ENCODE measurements at regions not wholly inside any gene's neighbourhood (a gene's known extent, or its start where the extent isn't known, plus 50 kb on each side); places are given as distances from the start of the nearest gene placed in this dataset.
"Not testable (repeated sequence)": the region's sequence is repeated elsewhere in the genome, so short reads cannot be mapped to it uniquely, and the experiment has no call there.

GRCh38 chr2:111374734-111375133, 254.0 kb downstream of the BCL2L11 start:
- H3K4me2 ChIP-seq (ENCODE audit: unreplicated experiment); H3K36me3 ChIP-seq (ENCODE audit: low read depth); DNase-seq; H3K4me3 ChIP-seq; H4K20me1 ChIP-seq (ENCODE audit: insufficient read depth); H3K27me3 ChIP-seq (replicated peaks; ENCODE audit: insufficient read depth); H3K79me2 ChIP-seq (ENCODE audit: insufficient read depth); H3K9ac ChIP-seq; H3K4me1 ChIP-seq (ENCODE audit: insufficient read depth); H3F3A ChIP-seq (ENCODE audit: insufficient read depth); in situ Hi-C loops (cut with MboI); H3K9me3 ChIP-seq (ENCODE audit: low read depth); H3K27ac ChIP-seq; H2AFZ ChIP-seq; H3K9me2 ChIP-seq (ENCODE audit: insufficient read depth): not testable (repeated sequence)
- 100% methylated on average over 1 of the region's 3 CpGs for WGBS, 2 experiments (ENCODE audit: low coverage in 1 of 2, low lambda C conversion rate in 2 of 2, missing lambda C conversion rate in 2 of 2)

- H3K79me2 ChIP-seq (ENCODE audit: insufficient read depth); H4K20me1 ChIP-seq (ENCODE audit: insufficient read depth); H3K27me3 ChIP-seq (replicated peaks; ENCODE audit: insufficient read depth); H3K4me3 ChIP-seq; H3K4me1 ChIP-seq (ENCODE audit: insufficient read depth); H3K36me3 ChIP-seq (ENCODE audit: low read depth); H3K9me2 ChIP-seq (ENCODE audit: insufficient read depth); H3F3A ChIP-seq (ENCODE audit: insufficient read depth); H3K9ac ChIP-seq; H3K4me2 ChIP-seq (ENCODE audit: unreplicated experiment); DNase-seq; H3K9me3 ChIP-seq (ENCODE audit: low read depth); H3K27ac ChIP-seq; in situ Hi-C loops (cut with MboI); H2AFZ ChIP-seq: not testable (repeated sequence)
- 96 to 97% methylated on average over 8 of the region's 8 CpGs for WGBS, 2 experiments (ENCODE audit: low coverage in 1 of 2, low lambda C conversion rate in 2 of 2, missing lambda C conversion rate in 2 of 2)
These were observed 254.7 kb downstream of the BCL2L11 start for GRCh38 chr2:111375320-111375883.

GRCh38 chr2:111376272-111376970, 255.7 kb downstream of the BCL2L11 start:
- H3K4me2 ChIP-seq (ENCODE audit: unreplicated experiment); H3K9ac ChIP-seq; H2AFZ ChIP-seq; H3F3A ChIP-seq (ENCODE audit: insufficient read depth); H3K4me1 ChIP-seq (ENCODE audit: insufficient read depth); H4K20me1 ChIP-seq (ENCODE audit: insufficient read depth); H3K4me3 ChIP-seq; DNase-seq; H3K27me3 ChIP-seq (replicated peaks; ENCODE audit: insufficient read depth); H3K27ac ChIP-seq; H3K9me2 ChIP-seq (ENCODE audit: insufficient read depth); in situ Hi-C loops (cut with MboI); H3K36me3 ChIP-seq (ENCODE audit: low read depth); H3K9me3 ChIP-seq (ENCODE audit: low read depth): not testable (repeated sequence)
- peaks cover 11% of the 10 kb centered on the region for H3K79me2 ChIP-seq (ENCODE audit: insufficient read depth)
- 74 to 100% methylated on average over 1 to 3 of the region's 9 CpGs for WGBS, 2 experiments (ENCODE audit: low coverage in 1 of 2, low lambda C conversion rate in 2 of 2, missing lambda C conversion rate in 2 of 2)

- DNase-seq; H3K4me3 ChIP-seq; H3K4me1 ChIP-seq (ENCODE audit: insufficient read depth); H3F3A ChIP-seq (ENCODE audit: insufficient read depth); H3K9ac ChIP-seq; H3K27ac ChIP-seq; in situ Hi-C loops (cut with MboI); H3K36me3 ChIP-seq (ENCODE audit: low read depth); H2AFZ ChIP-seq; H4K20me1 ChIP-seq (ENCODE audit: insufficient read depth); H3K9me3 ChIP-seq (ENCODE audit: low read depth); H3K4me2 ChIP-seq (ENCODE audit: unreplicated experiment); H3K27me3 ChIP-seq (replicated peaks; ENCODE audit: insufficient read depth); H3K9me2 ChIP-seq (ENCODE audit: insufficient read depth): not testable (repeated sequence)
- peaks cover 12% of the 10 kb centered on the region for H3K79me2 ChIP-seq (ENCODE audit: insufficient read depth)
- 85 to 97% methylated on average over 5 to 7 of the region's 7 CpGs for WGBS, 2 experiments (ENCODE audit: low coverage in 1 of 2, low lambda C conversion rate in 2 of 2, missing lambda C conversion rate in 2 of 2)
These were observed 256.2 kb downstream of the BCL2L11 start for GRCh38 chr2:111376971-111377352.

GRCh38 chr2:111377386-111377959, 256.8 kb downstream of the BCL2L11 start:
- H4K20me1 ChIP-seq (ENCODE audit: insufficient read depth); H3K9ac ChIP-seq; DNase-seq; H3K27me3 ChIP-seq (replicated peaks; ENCODE audit: insufficient read depth); H3K9me3 ChIP-seq (ENCODE audit: low read depth); H3K4me2 ChIP-seq (ENCODE audit: unreplicated experiment); H3F3A ChIP-seq (ENCODE audit: insufficient read depth); H3K4me1 ChIP-seq (ENCODE audit: insufficient read depth); H3K9me2 ChIP-seq (ENCODE audit: insufficient read depth); H3K27ac ChIP-seq; in situ Hi-C loops (cut with MboI); H3K4me3 ChIP-seq; H3K36me3 ChIP-seq (ENCODE audit: low read depth); H2AFZ ChIP-seq: not testable (repeated sequence)
- 96 to 97% methylated on average over 5 to 6 of the region's 13 CpGs for WGBS, 2 experiments (ENCODE audit: low coverage in 1 of 2, low lambda C conversion rate in 2 of 2, missing lambda C conversion rate in 2 of 2)
- H3K79me2 ChIP-seq (ENCODE audit: insufficient read depth) = peaks cover 12% of the 10 kb centered on the region

- H3K27ac ChIP-seq; H4K20me1 ChIP-seq (ENCODE audit: insufficient read depth); H3K9me2 ChIP-seq (ENCODE audit: insufficient read depth); H3K9me3 ChIP-seq (ENCODE audit: low read depth); H3K27me3 ChIP-seq (replicated peaks; ENCODE audit: insufficient read depth); H3K4me2 ChIP-seq (ENCODE audit: unreplicated experiment); in situ Hi-C loops (cut with MboI); H3F3A ChIP-seq (ENCODE audit: insufficient read depth); H3K4me3 ChIP-seq; DNase-seq; H3K9ac ChIP-seq; H2AFZ ChIP-seq; H3K36me3 ChIP-seq (ENCODE audit: low read depth); H3K4me1 ChIP-seq (ENCODE audit: insufficient read depth): not testable (repeated sequence)
- WGBS, 2 experiments (ENCODE audit: low coverage in 1 of 2, low lambda C conversion rate in 2 of 2, missing lambda C conversion rate in 2 of 2) = no CpG with 5 or more reads among the region's 3 CpGs
- peaks cover 15% of the 10 kb centered on the region for H3K79me2 ChIP-seq (ENCODE audit: insufficient read depth)
These were observed 257.6 kb downstream of the BCL2L11 start for GRCh38 chr2:111378348-111378747.

- H3K27ac ChIP-seq; H3K4me3 ChIP-seq; H3K9me2 ChIP-seq (ENCODE audit: insufficient read depth); H3K9me3 ChIP-seq (ENCODE audit: low read depth); H3K4me1 ChIP-seq (ENCODE audit: insufficient read depth); DNase-seq; H3K27me3 ChIP-seq (replicated peaks; ENCODE audit: insufficient read depth); H3K4me2 ChIP-seq (ENCODE audit: unreplicated experiment); in situ Hi-C loops (cut with MboI); H3K36me3 ChIP-seq (ENCODE audit: low read depth); H3K9ac ChIP-seq; H4K20me1 ChIP-seq (ENCODE audit: insufficient read depth); H3F3A ChIP-seq (ENCODE audit: insufficient read depth); H3K79me2 ChIP-seq (ENCODE audit: insufficient read depth); H2AFZ ChIP-seq: not testable (repeated sequence)
- 25 to 30% methylated on average over 4 of the region's 5 CpGs for WGBS, 2 experiments (ENCODE audit: low coverage in 1 of 2, low lambda C conversion rate in 2 of 2, missing lambda C conversion rate in 2 of 2)
These were observed 260.2 kb downstream of the BCL2L11 start for GRCh38 chr2:111380733-111381439.

Data from GM23248 (cell line).